Ovary (tissue), 7 donors: ENCODE measurements at regions not wholly inside any gene's neighbourhood (a gene's known extent, or its start where the extent isn't known, plus 50 kb on each side); places are given as distances from the start of the nearest gene placed in this dataset.
"Not testable (repeated sequence)": the region's sequence is repeated elsewhere in the genome, so short reads cannot be mapped to it uniquely, and the experiment has no call there.

Experiments used
- DNase-seq, 5 donors: peaks; one replicate each; pipeline ENCODE4 v3.0.0-alpha.2; 2019 to 2020
- H3K27ac ChIP-seq, 2 donors: fragments of 200-600 bp; one replicate each; pipeline versions ENCODE4 v1.5.1 to v1.8.0; 2019 to 2022
- H3K27me3 ChIP-seq: fragments of 200-600 bp; one replicate; pipeline ENCODE4 v1.8.0; 2022
- H3K36me3 ChIP-seq: fragments of 200-600 bp; sonication (generic); one replicate; pipeline ENCODE4 v1.5.1; 2019
- H3K4me1 ChIP-seq: one replicate; pipeline ENCODE4 v1.8.1; 2013; ENCODE audit warnings: mild to moderate bottlenecking, moderate library complexity; ENCODE audit not compliant: insufficient read depth
- H3K4me3 ChIP-seq: fragments of 200-600 bp; sonication (generic); one replicate; pipeline ENCODE4 v1.5.1; 2017
- H3K9me3 ChIP-seq, 2 donors: fragments of 200-600 bp in 1 of 2; sonication (generic) in 1 of 2; one replicate each; pipeline versions ENCODE4 v1.5.1 to v1.8.1; 2013 to 2019; ENCODE audit warnings: mild to moderate bottlenecking in 1 of 2, moderate library complexity in 1 of 2
- CTCF ChIP-seq, 3 donors: fragments of 450-650 bp in 2 of 3; fragments of 200-600 bp in 1 of 3; IDR thresholded peaks; one replicate each; pipeline versions ENCODE4 v1.5.1 to v1.8.0; 2016 to 2022; ENCODE audit warnings: antibody characterized with exemption in 3 of 3, mild to moderate bottlenecking in 1 of 3
- EP300 ChIP-seq: sonication (generic); formaldehyde crosslinking; IDR thresholded peaks from one replicate; pipeline ENCODE4 v1.6.1; 2017; ENCODE audit warnings: antibody characterized with exemption
- POLR2A ChIP-seq: fragments of 450-650 bp; IDR thresholded peaks from one replicate; pipeline ENCODE4 v1.6.1; 2017; ENCODE audit warnings: antibody characterized with exemption, mild to moderate bottlenecking, moderate library complexity
- WGBS, 3 donors: extraction: QIAGEN DNeasy Blood & Tissue Kit in 1 of 3; methylation state at CpG; one replicate each; pipeline versions ENCODE4 v1.1.5 to v1.1.7; 2013 to 2017; 5-methylcytosine and 5-hydroxymethylcytosine counted together
- intact Hi-C, 4 donors: fragments of 100-400 bp; cut with DNase I; formaldehyde crosslinking; loops; one replicate each; pipeline versions ENCODE4 v1.11.0 to v1.15.1; 2022 to 2023
- donor health status: DM: no; HTN: no; CAD: no; lungs with moderate emphysema.
- donor health status: DM: no; HTN: no; CAD: no.
- donor health status: Bipolar disorder and iron deficiency.
- donor health status: DM: no; HTN: no; CAD: no.
- donor health status: DM: yes; HTN: yes; CAD: no.

GRCh38 chr16:47815655-47816054, 340.1 kb downstream of the ABCC12 start:
- intact Hi-C loops, result no loop called here

GRCh38 chr16:47811758-47812157, 344.0 kb downstream of the ABCC12 start:
- H3K4me3 ChIP-seq, H3K36me3 ChIP-seq, intact Hi-C loops, H3K27me3 ChIP-seq, H3K9me3 ChIP-seq, H3K27ac ChIP-seq, DNase-seq, H3K4me1 ChIP-seq: not testable (repeated sequence)
- 69 to 89% (median 82%) methylated on average over 2 to 3 of the region's 3 CpGs for WGBS, 3 donors

More at GRCh38 chr16:47815655-47816054, 340.1 kb downstream of the ABCC12 start:
- TF ChIP-seq CTCF (IDR thresholded peaks at IDR 0.05), result no peak
- TF ChIP-seq POLR2A, result no peak
- TF ChIP-seq EP300, result no peak
- no peaks in the 10 kb centered on the region for H3K4me1 ChIP-seq
- no peak overlapping the region for H3K27ac ChIP-seq
- no peaks in the 10 kb centered on the region for H3K36me3 ChIP-seq
- no peaks in the 10 kb centered on the region for H3K9me3 ChIP-seq
- DNase-seq, result no peak
- H3K4me3 ChIP-seq, result no peak overlapping the region
- H3K27me3 ChIP-seq, result no peaks in the 10 kb centered on the region

GRCh38 chr16:47806309-47806847, 345.2 kb downstream of the PHKB start:
- TF ChIP-seq POLR2A, result no peak
- TF ChIP-seq EP300, result no peak
- TF ChIP-seq CTCF (IDR thresholded peaks at IDR 0.05), result no peak
- no peak for DNase-seq
- no peaks in the 10 kb centered on the region for H3K36me3 ChIP-seq
- H3K4me1 ChIP-seq, result no peaks in the 10 kb centered on the region
- WGBS, 3 donors, result 44 to 58% (median 56%) methylated on average over 10 of the region's 10 CpGs
- H3K27ac ChIP-seq, result no peak overlapping the region
- H3K9me3 ChIP-seq, result no peaks in the 10 kb centered on the region
- H3K27me3 ChIP-seq, result no peaks in the 10 kb centered on the region
- intact Hi-C loops, result no loop called here
- H3K4me3 ChIP-seq, result no peak overlapping the region

- Histone ChIP-seq H3K4me3 (no peak overlapping the region), H3K4me1 (no peaks in the 10 kb centered on the region), H3K9me3 (no peaks in the 10 kb centered on the region), H3K27me3 (no peaks in the 10 kb centered on the region), H3K36me3 (no peaks in the 10 kb centered on the region), H3K27ac (no peak overlapping the region)
- intact Hi-C loops, result no loop called here
- no peak for DNase-seq
- WGBS, 3 donors, result 1 to 6% (median 5%) methylated on average over 3 of the region's 3 CpGs
- TF ChIP-seq POLR2A (no peak), EP300 (no peak), CTCF (IDR thresholded peaks at IDR 0.05) (no peak)
These were observed 326.6 kb downstream of the PHKB start for GRCh38 chr16:47787696-47788095.

GRCh38 chr16:47781673-47782072, 320.5 kb downstream of the PHKB start:
- no peaks in the 10 kb centered on the region for H3K9me3 ChIP-seq
- no peaks in the 10 kb centered on the region for H3K36me3 ChIP-seq
- DNase-seq, result no peak
- peaks cover 3% of the 10 kb centered on the region for H3K4me1 ChIP-seq
- WGBS, 3 donors, result 72 to 79% (median 78%) methylated on average over 5 of the region's 5 CpGs
- no peak for TF ChIP-seq POLR2A
- no peak for TF ChIP-seq EP300
- TF ChIP-seq CTCF (IDR thresholded peaks at IDR 0.05), result no peak
- intact Hi-C loops, result no loop called here
- H3K27ac ChIP-seq, result no peak overlapping the region
- H3K4me3 ChIP-seq, result no peak overlapping the region
- no peaks in the 10 kb centered on the region for H3K27me3 ChIP-seq
